Hematopoietic multipotent progenitor cell treated with erythropoietin and hydrocortisone succinate and interleukin-3 and kit ligand, for 8 days (in vitro differentiated cells): ENCODE measurements at regions not wholly inside any gene's neighbourhood (a gene's known extent, or its start where the extent isn't known, plus 50 kb on each side); places are given as distances from the start of the nearest gene placed in this dataset.

Experiments used
- DNase-seq: peaks from one replicate; pipeline ENCODE4 v3.0.0-alpha.2; 2015

DNA sequence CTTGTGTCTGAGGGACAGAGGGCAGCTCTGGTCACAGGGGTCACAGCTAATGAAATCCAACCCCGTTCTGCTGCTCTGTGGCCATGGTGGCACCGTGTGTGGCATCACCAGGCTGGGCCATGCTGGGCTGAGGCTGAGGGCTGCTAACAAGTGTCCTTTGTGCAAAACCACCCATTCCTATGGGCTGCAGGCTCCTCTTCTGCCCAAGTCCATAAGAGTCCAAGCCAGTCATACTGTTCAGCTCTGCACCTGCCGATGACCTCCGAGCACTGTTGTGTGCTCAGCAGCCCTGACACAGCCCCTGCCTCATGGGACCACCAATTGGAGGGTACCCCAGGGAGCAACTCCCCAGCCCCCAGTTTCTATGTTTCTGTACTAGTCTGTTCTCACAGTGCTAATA is 133.1 kb downstream of the WDR11 start:
- DNase-seq, result no peak

DNA sequence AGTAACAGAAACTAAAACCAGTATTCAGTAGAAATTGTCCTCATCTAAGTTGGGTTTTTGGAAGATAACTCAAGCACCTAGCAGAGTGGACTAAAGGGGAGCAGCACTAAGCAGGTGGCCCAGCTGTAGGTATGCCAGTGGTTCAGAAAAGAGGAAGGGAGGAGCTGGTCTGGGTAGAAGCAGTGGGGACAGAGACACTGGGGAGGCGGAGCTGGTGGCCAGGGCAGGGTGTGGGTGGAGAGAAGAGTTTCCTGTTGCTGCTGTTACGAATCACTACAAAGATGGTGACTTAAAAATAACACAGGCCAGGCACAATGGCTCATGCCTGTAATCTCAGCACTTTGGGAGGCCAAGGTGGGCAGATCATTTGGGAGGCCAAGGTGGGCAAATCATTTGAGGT is 136.2 kb downstream of the WDR11 start:
- no peak for DNase-seq

DNA sequence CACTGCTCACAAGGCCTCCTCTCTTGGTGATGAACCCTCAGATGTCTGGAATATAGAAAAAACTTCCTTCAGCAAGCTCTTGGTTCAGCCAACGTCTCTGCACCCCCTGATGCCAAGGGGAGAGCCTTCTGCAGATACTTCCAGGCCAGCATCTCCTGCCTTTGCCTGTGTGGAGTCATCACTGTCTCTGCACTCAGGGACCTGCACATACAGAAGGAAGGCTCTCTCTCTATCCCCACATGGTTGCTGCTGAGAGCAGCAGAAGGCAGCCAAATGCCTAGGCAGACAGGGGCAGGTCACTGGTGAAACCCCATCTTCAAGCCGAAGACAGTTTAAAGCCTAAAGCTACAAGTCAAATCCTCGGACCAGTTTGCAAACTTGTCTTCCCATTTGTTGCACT is 137.6 kb downstream of the WDR11 start:
- no peak for DNase-seq

DNA sequence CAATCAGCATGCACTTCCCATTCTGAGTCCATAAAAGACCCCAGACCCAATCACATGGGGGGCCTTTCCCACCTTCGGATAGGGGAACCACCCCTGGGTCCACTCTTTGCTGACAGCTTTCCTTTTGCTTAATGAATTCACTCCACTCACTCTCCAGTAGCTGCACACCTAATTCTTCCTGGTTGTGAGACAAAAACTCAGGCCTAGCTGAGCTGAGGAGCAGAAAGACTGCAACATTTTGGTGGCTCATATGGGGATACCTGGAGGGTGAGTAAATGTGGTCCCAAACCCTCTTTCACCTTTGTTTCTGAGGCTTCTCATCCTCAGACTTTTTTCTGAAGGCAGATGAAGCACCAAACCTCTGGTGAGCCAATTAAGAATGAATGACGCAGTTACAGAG is 138.1 kb downstream of the WDR11 start:
- no peak for DNase-seq

DNA sequence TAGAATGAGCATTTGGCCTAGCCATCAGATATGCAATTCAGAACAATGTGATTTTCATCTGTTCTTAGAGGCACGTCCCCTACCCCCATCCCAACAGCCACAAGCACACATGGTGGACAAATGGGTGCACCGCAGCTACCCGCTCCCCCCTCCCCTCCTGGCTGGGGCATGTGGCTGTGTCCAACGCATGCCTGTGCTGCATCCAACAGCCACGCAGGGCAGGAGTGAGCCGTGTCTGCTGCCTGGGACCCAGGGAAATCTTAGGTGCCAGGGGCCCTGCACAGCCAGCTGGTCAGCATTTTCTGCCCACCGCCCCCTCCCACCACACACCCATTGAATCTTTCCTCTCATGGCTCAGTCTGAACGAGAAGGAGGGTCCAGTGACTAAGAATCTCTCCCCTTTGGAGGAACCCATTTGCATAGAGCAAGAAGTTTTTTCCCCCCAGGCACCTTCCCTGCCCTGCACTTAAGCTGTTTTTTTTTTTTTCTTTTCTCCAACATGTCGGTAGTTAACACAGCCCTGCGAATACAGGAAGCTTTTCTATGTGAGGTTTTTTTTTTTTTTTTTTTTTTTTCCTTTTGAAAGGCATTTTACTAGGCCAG is 138.9 kb downstream of the WDR11 start:
- no peak for DNase-seq

DNA sequence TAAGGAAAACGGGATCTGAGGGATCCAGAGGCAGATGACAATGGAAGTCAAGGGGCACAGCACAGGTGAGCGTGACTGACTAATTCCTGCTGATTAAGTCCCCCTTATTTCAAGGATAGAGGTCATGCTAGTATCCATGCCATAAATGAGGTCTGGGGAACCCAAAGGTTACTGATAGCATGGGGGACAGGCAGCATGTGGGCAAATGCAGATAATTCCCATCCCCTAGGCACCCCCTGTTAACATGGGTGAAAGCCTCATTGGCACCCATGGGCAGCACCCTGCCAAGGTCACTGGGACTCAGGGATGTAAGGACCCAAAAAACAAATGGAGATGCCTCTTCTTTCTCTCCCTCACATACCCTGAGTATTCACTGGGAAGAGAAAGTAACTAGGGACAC is 139.7 kb downstream of the WDR11 start:
- DNase-seq, result no peak

DNA sequence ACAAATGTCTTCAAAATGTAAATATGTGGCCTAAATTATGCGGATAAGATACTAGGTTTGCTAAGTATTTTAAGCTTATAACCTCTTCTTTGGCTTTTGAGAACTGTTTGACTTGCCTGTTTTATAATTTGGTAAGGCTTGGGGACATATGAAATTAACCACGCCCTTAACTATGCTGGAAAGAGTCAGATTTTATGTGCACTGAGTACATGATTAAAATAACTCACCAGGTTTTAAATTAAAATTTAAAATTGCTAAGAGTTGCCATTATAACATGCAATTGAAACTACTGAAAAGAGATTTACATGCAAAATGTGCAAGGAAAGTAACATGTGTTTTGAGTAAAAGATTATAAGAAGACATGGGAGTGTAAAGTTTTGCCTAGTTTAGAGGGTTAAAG is 141.9 kb downstream of the WDR11 start:
- no peak for DNase-seq

DNA sequence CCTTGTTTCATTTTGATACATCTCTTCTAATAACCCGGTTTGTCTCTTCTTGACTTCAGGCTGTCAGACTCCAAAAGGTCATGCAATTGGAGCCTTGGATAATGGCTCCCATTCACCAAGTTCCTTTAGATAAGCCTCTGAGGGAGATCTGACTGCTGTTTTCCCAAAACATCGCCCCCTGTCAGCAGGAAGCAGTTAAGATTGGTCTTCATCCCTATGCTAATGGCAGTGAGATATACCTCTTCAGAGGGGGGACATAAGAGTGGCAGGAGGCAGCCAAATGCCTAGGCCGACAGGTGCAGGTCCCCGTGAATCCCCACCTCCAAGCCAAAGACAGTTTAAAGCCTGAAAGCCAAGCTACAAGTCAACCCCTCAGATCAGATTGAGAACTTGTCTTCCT is 144.6 kb downstream of the WDR11 start:
- DNase-seq, result no peak

DNA sequence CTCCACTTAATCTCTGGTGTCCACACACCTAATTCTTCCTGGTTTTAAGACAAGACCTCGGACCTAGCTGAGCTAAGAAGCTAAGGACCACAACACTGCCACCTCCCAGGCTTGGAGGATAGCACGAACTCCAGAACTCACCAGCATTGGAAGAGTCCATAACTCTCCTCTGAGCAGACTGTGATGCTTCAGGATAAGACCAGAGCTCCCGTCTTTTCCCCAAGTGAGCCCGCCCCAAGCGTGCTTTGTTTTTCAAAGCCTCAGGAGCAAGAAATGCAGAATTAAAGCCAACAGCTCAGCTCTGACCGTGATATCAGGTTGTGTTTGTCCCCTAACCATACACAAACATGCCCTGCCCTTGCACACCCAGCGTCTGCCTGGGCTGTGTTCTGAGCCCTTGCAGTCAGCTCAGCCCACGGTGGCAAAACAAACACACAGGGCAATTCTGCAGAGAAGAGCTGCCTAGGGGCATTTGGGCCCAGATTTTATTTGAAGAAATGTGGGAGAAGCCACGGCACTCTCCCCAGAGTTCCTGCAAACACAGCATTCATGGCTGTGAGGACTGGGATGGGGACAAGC is 145.4 kb downstream of the WDR11 start:
- no peak for DNase-seq

DNA sequence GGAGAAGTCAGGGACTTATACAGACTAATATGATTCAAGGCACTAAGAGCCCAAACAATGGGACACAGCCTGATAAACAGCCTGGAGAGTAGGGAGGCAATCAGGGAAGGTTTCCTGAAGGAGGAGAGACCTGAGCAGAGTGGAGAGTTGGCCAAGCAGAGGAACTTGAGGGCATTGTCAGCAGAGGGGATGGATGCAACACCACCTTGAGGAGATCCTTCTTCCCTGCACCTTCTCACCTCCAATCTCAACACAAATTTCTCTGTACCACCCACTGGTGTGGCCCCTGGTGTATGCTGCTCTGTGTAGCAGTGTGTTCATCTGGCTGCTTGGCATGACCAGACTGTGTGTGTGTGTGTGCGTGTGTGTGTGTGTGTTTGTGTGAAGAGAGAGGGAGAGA is 146.2 kb downstream of the WDR11 start:
- DNase-seq, result no peak

DNA sequence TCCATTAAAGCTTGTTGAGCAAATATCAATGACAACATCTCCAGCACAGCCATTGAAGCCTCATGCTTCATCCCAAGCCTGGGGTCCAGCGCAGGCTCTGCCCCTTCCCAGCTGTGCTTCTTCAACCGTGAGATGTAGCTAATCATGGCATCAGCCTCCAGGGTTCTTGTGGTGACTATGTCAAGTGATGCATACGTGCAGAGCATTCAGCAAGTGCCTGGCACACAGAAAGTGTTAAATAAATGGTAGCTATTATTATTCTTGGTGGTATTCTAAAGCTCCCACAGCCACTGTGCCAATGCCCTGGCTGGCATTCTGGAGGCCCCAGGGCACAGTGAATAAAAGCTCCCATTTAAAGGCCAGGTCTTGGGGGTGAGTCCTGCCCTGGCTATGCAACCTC is 146.6 kb downstream of the WDR11 start:
- no peak for DNase-seq

DNA sequence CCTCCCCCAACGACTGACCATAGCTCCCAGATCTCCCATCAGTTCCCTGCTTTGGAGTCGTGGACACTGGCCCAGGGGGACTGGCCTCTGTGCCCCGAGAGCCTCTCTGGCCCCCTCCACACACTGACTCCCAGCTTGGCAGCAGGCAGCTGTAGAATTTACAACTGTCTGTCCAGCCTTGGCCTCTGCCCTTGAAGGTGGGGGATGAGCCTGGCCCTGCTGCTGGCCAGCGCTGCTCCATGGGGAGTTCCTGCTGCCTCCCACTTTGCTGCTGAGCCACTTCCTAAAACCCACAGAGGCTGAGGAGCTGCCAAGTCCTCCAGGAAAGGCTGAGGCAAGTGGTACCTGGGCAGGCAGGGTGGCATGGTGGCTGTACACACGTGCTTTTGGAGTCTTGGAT is 147.1 kb downstream of the WDR11 start:
- DNase-seq, result no peak

DNA sequence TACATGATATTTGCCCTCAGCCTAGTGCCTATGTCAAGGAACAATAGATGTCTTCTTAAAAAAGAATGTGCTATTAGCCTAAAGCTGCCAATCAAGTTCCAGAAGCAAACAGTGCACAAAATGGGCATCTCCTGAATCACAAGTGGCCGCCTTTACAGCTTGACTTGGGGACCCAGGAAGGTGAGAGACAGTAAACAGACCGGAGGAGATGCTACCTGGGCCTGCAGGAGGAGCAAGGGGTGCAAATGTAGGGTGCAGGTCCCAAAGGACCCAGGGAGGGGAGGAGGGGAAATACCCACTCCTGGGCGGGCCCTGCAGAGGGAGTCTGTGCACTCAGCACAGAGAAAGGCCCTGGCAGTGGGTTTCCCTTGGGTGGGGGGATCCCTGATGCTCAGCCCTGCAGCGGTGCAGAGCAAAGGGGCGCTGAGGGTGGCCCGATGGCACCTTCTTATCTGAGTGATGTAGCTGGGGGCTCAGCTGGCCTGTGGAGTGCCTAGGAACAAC is 147.7 kb downstream of the WDR11 start:
- DNase-seq, result no peak

DNA sequence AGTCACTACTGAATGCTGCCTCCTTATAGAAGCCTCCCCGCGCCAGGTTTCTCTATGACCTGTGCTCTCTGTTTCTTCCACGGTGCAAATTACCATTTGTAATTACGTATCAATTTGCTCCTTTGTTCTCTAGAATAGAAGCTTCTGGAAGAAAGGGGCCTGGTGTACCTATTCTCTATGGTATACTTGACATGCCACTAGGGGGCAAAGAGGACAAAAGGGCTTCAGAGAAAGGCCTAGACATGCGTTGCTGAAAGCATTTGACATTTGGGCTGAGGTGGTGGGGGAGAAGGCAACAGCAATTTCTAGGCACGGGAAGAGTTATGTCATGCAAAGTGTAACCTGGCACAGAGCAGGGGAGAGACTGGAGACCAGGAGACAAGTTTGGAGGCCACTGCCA is 148.7 kb downstream of the WDR11 start:
- DNase-seq, result no peak

DNA sequence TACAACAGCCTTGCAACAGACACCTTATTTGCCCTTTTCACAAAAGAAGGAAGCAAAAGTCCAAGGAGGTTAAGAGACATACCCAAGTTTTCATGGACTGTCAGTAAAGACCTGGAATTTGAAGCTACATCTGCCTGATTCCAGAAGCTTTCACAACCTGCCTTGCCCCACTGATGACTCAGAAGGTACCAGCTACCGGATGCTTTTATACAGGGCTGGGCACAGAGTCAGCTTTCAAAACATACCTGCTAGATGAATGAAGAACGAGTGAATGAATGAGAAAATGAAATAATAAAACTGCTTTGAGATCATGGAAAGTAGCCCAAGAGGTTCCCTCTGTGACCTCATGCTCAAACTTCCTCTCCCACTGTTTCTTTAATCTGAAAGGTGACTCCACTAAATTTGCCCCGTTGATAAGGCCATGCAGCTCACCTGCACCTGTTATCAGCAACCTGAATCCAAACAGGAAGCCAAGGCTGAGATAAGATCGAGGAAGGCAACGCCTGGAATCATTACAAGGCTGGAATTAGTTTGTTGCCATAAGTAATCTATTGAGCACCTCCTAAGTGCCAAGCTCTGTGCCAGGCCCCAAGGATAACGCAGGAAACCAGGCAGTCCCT is 151.5 kb downstream of the WDR11 start:
- no peak for DNase-seq

DNA sequence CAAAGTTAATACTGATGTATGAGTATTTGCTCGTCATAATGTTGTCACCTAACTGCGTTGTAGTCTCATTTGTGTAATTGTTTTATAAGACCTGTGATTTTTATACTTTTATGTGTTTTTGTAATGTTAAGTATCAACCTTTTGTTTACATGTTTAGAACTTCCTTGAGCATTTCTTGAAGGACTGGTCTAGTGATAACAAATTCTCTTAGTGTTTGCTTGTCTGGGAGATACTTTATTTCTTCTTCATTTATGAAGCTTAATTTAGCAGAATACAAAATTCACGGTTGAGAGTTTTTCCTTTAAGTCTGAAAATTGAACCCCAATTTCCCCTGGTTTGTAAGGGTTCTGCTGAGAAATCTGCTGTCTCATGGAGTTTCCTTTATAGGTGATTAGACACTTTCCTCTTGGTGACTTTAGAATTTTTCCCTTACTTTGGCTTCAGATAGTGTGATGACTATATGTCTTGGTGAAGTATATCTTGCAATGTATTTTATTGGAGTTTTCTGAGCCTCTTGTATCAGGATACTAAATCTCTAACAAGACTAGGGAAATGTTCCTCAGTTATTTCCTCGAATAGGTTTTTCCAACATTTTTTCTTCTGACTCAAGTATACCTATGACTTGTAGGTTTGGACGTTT is 154.9 kb downstream of the WDR11 start:
- DNase-seq, result no peak

DNA sequence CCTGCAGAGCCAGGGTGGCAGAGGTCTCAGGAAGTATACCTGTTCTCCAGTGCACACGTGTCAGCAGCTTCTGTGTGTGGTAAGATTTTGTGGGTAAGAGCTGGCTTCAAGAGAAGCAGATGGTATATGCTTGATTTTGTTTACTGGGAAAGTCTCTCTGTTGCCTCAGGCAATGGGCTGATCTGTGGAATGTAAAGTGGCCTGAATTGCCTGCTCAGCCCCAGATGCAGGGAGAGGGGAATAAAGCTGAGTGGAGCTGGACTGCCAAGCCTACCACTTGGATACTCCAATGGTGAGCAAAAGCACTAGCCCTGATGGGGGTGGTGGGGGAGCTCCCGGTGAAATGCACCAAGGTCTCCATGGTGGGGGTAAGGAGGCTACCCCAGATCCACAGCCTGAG is 156.1 kb downstream of the WDR11 start:
- no peak for DNase-seq

DNA sequence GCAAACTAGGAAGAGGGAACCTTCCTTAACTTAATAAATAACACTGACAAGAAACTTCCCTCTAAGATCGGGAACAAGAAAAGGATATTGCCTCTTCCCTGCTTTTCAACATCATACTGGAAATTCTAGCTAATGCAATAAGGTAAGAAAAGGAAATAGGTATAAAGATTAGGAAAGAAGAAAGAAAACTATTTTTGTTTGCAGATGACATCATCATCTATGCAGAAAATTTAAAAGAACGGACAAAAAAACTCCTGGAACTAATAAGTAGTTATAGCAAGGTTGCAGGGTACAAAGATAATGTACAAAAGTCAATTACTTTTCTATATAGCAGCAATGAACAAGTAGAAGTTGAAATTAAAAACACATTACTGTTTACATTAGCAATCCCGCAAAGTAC is 164.8 kb downstream of the WDR11 start:
- no peak for DNase-seq

DNA sequence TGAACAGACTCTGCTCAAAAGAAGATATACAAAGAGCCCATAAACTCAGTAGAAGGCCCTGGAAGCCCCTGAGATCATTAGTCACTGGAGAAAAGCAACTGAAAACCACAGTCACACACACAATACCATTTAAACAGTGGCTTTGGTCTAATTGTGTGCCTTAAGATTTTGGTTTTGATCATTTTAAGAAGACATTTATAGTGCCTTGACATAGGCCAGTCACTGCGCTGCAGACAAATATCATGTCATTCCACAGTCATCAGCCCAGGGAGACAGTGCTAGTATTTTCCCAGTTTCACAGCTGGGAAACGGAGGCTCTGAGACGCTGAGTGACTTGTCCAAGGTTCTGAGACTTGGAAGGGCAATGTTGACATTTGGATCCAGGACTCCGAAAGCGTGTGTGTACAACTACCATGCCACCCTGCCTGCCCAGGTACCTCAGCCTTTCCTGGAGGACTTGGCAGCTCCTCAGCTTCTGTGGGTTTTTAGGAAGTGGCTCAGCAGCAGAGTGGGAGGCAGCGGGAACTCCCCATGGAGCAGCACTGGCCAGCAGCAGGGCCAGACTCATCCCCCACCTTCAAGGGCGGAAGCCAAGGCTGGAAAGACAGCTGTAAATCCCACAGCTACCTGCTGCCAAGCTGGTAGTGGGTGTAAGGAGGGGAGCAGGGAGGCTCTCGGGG is 173.9 kb downstream of the WDR11 start:
- no peak for DNase-seq

DNA sequence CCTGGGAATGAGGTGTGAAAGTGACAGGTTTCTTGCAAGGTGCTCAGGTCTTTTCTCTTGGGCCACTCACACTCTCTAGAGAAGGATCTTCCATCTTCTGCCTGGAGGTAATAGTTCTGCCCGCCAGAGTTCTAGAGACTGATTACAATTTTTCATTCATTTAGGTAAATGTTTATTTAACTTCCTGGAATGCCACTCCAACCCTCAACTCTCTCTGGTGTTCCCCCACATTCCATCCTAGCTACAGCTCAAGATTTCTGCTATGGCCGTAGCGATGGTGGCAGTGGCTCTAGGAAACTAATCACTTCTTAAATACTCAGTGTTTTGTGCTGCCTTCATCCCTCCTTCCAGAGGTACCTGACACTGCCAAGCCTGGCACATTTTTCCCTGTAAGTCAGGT is 174.6 kb downstream of the WDR11 start:
- no peak for DNase-seq

DNA sequence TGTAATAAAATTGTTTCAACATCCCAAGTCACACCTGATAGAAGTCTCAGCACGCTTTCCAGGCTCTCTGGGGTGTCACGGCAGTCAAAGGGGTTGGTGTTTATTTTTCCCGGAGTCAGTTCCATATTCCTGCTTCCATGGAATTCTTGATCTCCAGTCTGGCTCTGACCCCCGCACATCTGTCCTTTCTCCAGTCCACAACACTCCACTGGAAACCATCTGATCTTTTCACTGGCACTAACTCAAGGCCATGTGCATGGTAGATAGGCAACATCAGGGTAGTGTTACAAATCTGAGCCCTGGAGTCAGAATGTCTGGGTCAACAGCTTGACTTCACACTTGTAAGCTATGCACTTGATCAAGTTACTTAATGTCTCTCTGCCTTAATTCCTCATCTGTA is 176.2 kb downstream of the WDR11 start:
- DNase-seq, result no peak

DNA sequence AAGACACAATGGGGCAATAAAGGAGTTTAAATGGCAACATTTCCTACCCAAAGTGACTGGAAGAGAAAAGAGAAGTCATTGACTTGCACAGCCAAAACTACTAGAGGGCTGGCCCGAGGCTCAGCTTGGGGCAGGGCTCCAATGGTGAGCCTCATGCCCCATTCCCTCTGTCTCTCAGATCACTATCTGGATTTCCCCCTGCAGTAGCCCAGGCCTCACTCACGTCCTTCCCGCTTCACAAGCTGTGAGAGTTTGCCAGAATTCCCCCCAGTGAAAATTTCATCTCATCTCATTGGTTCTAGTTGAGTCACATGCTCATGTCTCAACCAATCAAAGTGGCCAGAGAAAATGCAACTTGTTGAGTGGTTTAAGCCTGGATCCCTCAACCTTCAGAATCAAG is 181.3 kb downstream of the WDR11 start:
- no peak for DNase-seq

DNA sequence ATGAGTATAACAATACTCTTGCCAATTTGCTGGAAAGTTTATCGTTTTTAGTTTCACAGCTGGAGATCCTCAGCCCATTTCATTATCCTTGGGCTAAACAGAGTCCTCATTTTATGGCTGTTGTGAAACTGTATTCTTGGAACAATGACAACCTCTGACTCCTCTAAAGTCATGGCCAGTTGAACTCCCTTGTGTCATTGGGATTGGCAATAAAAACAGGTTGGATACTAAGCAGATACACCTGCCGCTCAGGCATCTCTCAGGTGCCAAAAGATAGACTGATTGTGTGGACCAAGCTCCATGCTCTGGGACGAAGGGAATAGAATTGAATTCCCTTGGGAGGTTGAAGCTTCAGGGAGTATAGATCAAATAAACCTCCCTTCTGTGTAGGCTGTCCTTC is 182.2 kb downstream of the WDR11 start:
- no peak for DNase-seq

DNA sequence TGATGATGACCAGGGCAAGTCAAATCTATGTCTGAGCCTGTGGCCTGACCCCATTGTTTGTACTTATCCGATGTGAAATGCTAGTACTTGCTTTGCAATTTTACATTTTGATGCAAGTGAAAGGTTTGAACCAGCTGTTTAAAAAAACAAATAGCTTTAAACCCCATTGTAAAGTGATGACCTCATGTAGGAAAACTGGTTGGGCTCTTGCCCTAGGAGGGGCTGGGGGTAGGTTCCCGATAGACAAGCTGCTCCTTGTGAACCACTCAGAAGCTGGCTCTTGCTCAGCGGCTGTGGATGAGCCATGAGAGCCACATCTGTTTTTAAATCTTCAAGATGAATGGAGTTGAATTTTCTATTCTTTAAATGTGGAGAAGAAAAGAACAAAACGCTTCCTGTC is 185.3 kb downstream of the WDR11 start:
- DNase-seq, result no peak
